ENCODE measurements at regions not wholly inside any gene's neighbourhood (a gene's known extent, or its start where the extent isn't known, plus 50 kb on each side); places are given as distances from the start of the nearest gene placed in this dataset.
"Not testable (repeated sequence)": the region's sequence is repeated elsewhere in the genome, so short reads cannot be mapped to it uniquely, and the experiment has no call there.

- DNase-seq (ENCODE audit: low read depth in 2 of 2), result no peak
Measured at GRCh38 chr12:131192951-131193350, 239.2 kb downstream of the ADGRD1 start.

- no peak for DNase-seq (ENCODE audit: low read depth in 2 of 2)
Measured at GRCh38 chr12:131194166-131194565, 240.5 kb downstream of the ADGRD1 start.

- DNase-seq (ENCODE audit: low read depth in 2 of 2), result no peak
Measured at GRCh38 chr12:131195796-131196195, 242.1 kb downstream of the ADGRD1 start.

- DNase-seq (ENCODE audit: low read depth in 2 of 2), result no peak
Measured at GRCh38 chr12:131196220-131196619, 242.5 kb downstream of the ADGRD1 start.

- no peak for DNase-seq (ENCODE audit: low read depth in 2 of 2)
Measured at GRCh38 chr12:131197490-131197889, 243.8 kb downstream of the ADGRD1 start.

- no peak for DNase-seq (ENCODE audit: low read depth in 2 of 2)
Measured at GRCh38 chr12:131199221-131199620, 245.5 kb downstream of the ADGRD1 start.

- DNase-seq (ENCODE audit: low read depth in 2 of 2), result not testable (repeated sequence)
Measured at GRCh38 chr12:131201912-131202311, 248.2 kb downstream of the ADGRD1 start.

- no peak for DNase-seq (ENCODE audit: low read depth in 2 of 2)
Measured at GRCh38 chr12:131202592-131203378, 249.1 kb downstream of the ADGRD1 start.

- no peak for DNase-seq (ENCODE audit: low read depth in 2 of 2)
Measured at GRCh38 chr12:131203666-131204415, 250.1 kb downstream of the ADGRD1 start.

- DNase-seq (ENCODE audit: low read depth in 2 of 2), result no peak
Measured at GRCh38 chr12:131204416-131205274, 250.9 kb downstream of the ADGRD1 start.

- not testable (repeated sequence) for DNase-seq (ENCODE audit: low read depth in 2 of 2)
Measured at GRCh38 chr12:131205275-131205933, 251.7 kb downstream of the ADGRD1 start.

GRCh38 chr12:131206630-131207299 is 253.1 kb downstream of the ADGRD1 start:
- DNase-seq (ENCODE audit: low read depth in 2 of 2), result not testable (repeated sequence)

GRCh38 chr12:131207300-131207660 is 253.6 kb downstream of the ADGRD1 start:
- DNase-seq (ENCODE audit: low read depth in 2 of 2), result not testable (repeated sequence)

GRCh38 chr12:131207841-131208240 is 254.1 kb downstream of the ADGRD1 start:
- not testable (repeated sequence) for DNase-seq (ENCODE audit: low read depth in 2 of 2)

GRCh38 chr12:131208425-131208824 is 254.7 kb downstream of the ADGRD1 start:
- no peak for DNase-seq (ENCODE audit: low read depth in 2 of 2)

- DNase-seq (ENCODE audit: low read depth in 2 of 2), result no peak
Measured at GRCh38 chr12:131209082-131210070, 255.7 kb downstream of the ADGRD1 start.

GRCh38 chr12:131210506-131211339 is 257.0 kb downstream of the ADGRD1 start:
- DNase-seq (ENCODE audit: low read depth in 2 of 2), result no peak

- DNase-seq (ENCODE audit: low read depth in 2 of 2), result no peak
Measured at GRCh38 chr12:131211340-131211938, 257.7 kb downstream of the ADGRD1 start.
